MM.1S (cell line): ENCODE measurements at regions not wholly inside any gene's neighbourhood (a gene's known extent, or its start where the extent isn't known, plus 50 kb on each side); places are given as distances from the start of the nearest gene placed in this dataset.

Experiments
- DNase-seq: peaks from one replicate; pipeline ENCODE4 v3.0.0-alpha.2; 2015
- H2AFZ ChIP-seq: fragments of 300-600 bp; sonication (generic); 2 replicates; pipeline ENCODE4 v1.6.0; 2016; ENCODE audit warnings: antibody characterized with exemption, low read length
- H3F3A ChIP-seq: fragments of 300-600 bp; sonication (generic); 2 replicates; pipeline ENCODE4 v1.6.1; 2016; ENCODE audit warnings: mild to moderate bottlenecking, antibody characterized with exemption, low read length, moderate library complexity, mixed read lengths; ENCODE audit not compliant: insufficient read depth
- H3K27ac ChIP-seq: fragments of 300-600 bp; sonication (generic); 2 replicates; pipeline ENCODE4 v1.5.1; 2016; ENCODE audit warnings: mild to moderate bottlenecking, low read length
- H3K27me3 ChIP-seq: fragments of 300-600 bp; sonication (generic); replicated peaks from 2 replicates; pipeline ENCODE4 v1.6.0; 2016; ENCODE audit warnings: low read length; ENCODE audit not compliant: insufficient read depth
- H3K36me3 ChIP-seq: fragments of 300-600 bp; sonication (generic); replicated peaks from 2 replicates; pipeline ENCODE4 v1.6.1; 2016; ENCODE audit warnings: mild to moderate bottlenecking, low read length, mixed read lengths; ENCODE audit not compliant: insufficient read depth
- H3K4me1 ChIP-seq: fragments of 300-600 bp; sonication (generic); 2 replicates; pipeline ENCODE4 v1.6.1; 2016; ENCODE audit warnings: low read length, mixed read lengths
- H3K4me2 ChIP-seq: fragments of 300-600 bp; sonication (generic); 2 replicates; pipeline ENCODE4 v1.6.0; 2016; ENCODE audit warnings: low read depth, low read length
- H3K4me3 ChIP-seq: fragments of 300-600 bp; sonication (generic); 2 replicates; pipeline ENCODE4 v1.5.1; 2016; ENCODE audit warnings: low read length, mixed read lengths
- H3K79me2 ChIP-seq: fragments of 300-600 bp; sonication (generic); 2 replicates; pipeline ENCODE4 v1.6.1; 2016; ENCODE audit warnings: mixed run types, low read length, mixed read lengths
- H3K9ac ChIP-seq: fragments of 300-600 bp; sonication (generic); 2 replicates; pipeline ENCODE4 v1.6.1; 2016; ENCODE audit warnings: low read length, mixed read lengths
- H3K9me2 ChIP-seq: fragments of 300-600 bp; sonication (generic); replicated peaks from 2 replicates; pipeline ENCODE4 v1.6.1; 2016; ENCODE audit warnings: mild to moderate bottlenecking, low read length, mixed read lengths; ENCODE audit not compliant: insufficient read depth
- H3K9me3 ChIP-seq: fragments of 300-600 bp; sonication (generic); replicated peaks from 2 replicates; pipeline ENCODE4 v1.6.1; 2016; ENCODE audit warnings: mild to moderate bottlenecking, low read length, mixed read lengths; ENCODE audit not compliant: insufficient read depth
- H4K20me1 ChIP-seq: fragments of 300-600 bp; sonication (generic); 2 replicates; pipeline ENCODE4 v1.6.1; 2016; ENCODE audit warnings: mild to moderate bottlenecking, low read length, moderate library complexity, mixed read lengths; ENCODE audit not compliant: insufficient read depth
- CTCF ChIP-seq: fragments of 300-600 bp; sonication (generic); IDR thresholded peaks from 2 replicates; pipeline ENCODE4 v1.5.1; 2016; ENCODE audit warnings: antibody characterized with exemption, low read length, mixed read lengths
- EZH2 ChIP-seq: fragments of 300-600 bp; sonication (generic); optimal IDR thresholded peaks from 2 replicates; pipeline ENCODE3; 2017; ENCODE audit warnings: low read depth, mild to moderate bottlenecking, antibody characterized with exemption, low read length, mixed read lengths
- EZH2phosphoT487 ChIP-seq: fragments of 300-600 bp; sonication (generic); IDR thresholded peaks from 2 replicates; pipeline ENCODE4 v1.6.1; 2018; ENCODE audit warnings: antibody characterized with exemption, low read length

- Histone ChIP-seq H2AFZ (no peak overlapping the region), H3K4me1 (no peaks in the 10 kb centered on the region), H3K9me3 (no peaks in the 10 kb centered on the region), H3F3A (no peaks in the 10 kb centered on the region), H3K9me2 (no peaks in the 10 kb centered on the region), H3K4me2 (no peak overlapping the region), H3K27ac (no peak overlapping the region), H3K79me2 (no peaks in the 10 kb centered on the region), H3K27me3 (no peaks in the 10 kb centered on the region), H3K36me3 (no peaks in the 10 kb centered on the region), H3K9ac (no peak overlapping the region), H3K4me3 (no peak overlapping the region), H4K20me1 (no peaks in the 10 kb centered on the region)
- TF ChIP-seq CTCF (no peak), EZH2phosphoT487 (no peak), EZH2 (no peak)
- DNase-seq, result no peak
These were observed 824.9 kb upstream of the CRIM1 start for GRCh38 chr2:35530615-35531135.

GRCh38 chr2:35526741-35527140 lies 828.8 kb upstream of the CRIM1 start:
- no peaks in the 10 kb centered on the region for H3K36me3 ChIP-seq
- H3K27ac ChIP-seq, result no peak overlapping the region
- H3K79me2 ChIP-seq, result no peaks in the 10 kb centered on the region

GRCh38 chr2:35522450-35522849 lies 833.1 kb upstream of the CRIM1 start:
- no peaks in the 10 kb centered on the region for H4K20me1 ChIP-seq
- no peak for DNase-seq
- no peaks in the 10 kb centered on the region for H3K4me1 ChIP-seq
- H3K4me3 ChIP-seq, result no peak overlapping the region
- H3F3A ChIP-seq, result no peaks in the 10 kb centered on the region
- no peaks in the 10 kb centered on the region for H3K79me2 ChIP-seq
- no peaks in the 10 kb centered on the region for H3K27me3 ChIP-seq
- no peaks in the 10 kb centered on the region for H3K36me3 ChIP-seq
- H3K9me3 ChIP-seq, result no peaks in the 10 kb centered on the region
- H3K9ac ChIP-seq, result no peak overlapping the region
- H3K9me2 ChIP-seq, result no peaks in the 10 kb centered on the region
- TF ChIP-seq EZH2phosphoT487 (no peak), EZH2 (no peak), CTCF (no peak)
- no peak overlapping the region for H3K27ac ChIP-seq
- no peak overlapping the region for H2AFZ ChIP-seq
- H3K4me2 ChIP-seq, result no peak overlapping the region

More at GRCh38 chr2:35526741-35527140, 828.8 kb upstream of the CRIM1 start:
- Histone ChIP-seq H3K4me2 (no peak overlapping the region), H3K27me3 (no peaks in the 10 kb centered on the region), H3K9ac (no peak overlapping the region), H2AFZ (no peak overlapping the region), H3K4me3 (no peak overlapping the region), H4K20me1 (no peaks in the 10 kb centered on the region), H3K9me3 (no peaks in the 10 kb centered on the region), H3K4me1 (no peaks in the 10 kb centered on the region), H3F3A (no peaks in the 10 kb centered on the region), H3K9me2 (no peaks in the 10 kb centered on the region)
- TF ChIP-seq EZH2 (no peak), EZH2phosphoT487 (no peak), CTCF (no peak)
- DNase-seq, result no peak
